GM23338 (cell line): ENCODE measurements at regions not wholly inside any gene's neighbourhood (a gene's known extent, or its start where the extent isn't known, plus 50 kb on each side); places are given as distances from the start of the nearest gene placed in this dataset.
A peak's percentile ranks its signal among the peaks of the same experiment; 100 is the strongest.

Source experiments
- ATAC-seq: fragments of 200-7000 bp; cut with Tn5 transposase; 3 replicates; pipeline ENCODE4 v1.9.1; 2020
- DNase-seq: peaks from one replicate; pipeline ENCODE4 v3.0.0-alpha.2; 2015; ENCODE audit warnings: low spot score
- H2AFZ ChIP-seq: fragments of 200-600 bp; sonication (generic); 2 replicates; pipeline ENCODE4 v1.8.0; 2016; ENCODE audit warnings: antibody characterized with exemption, mild to moderate bottlenecking, moderate library complexity
- H3F3A ChIP-seq: fragments of 200-600 bp; sonication (generic); replicated peaks from 2 replicates; pipeline ENCODE4 v1.8.0; 2017; ENCODE audit warnings: antibody characterized with exemption, mixed run types, low read depth
- H3K27ac ChIP-seq: fragments of 200-600 bp; sonication (generic); 2 replicates; pipeline ENCODE4 v1.6.1; 2016; ENCODE audit warnings: low read depth
- H3K27me3 ChIP-seq: fragments of 200-600 bp; sonication (generic); 2 replicates; pipeline ENCODE4 v1.8.0; 2016; ENCODE audit warnings: mild to moderate bottlenecking, mixed run types, moderate library complexity; ENCODE audit not compliant: insufficient read depth
- H3K36me3 ChIP-seq: fragments of 200-600 bp; sonication (generic); 2 replicates; pipeline ENCODE4 v1.8.0; 2016; ENCODE audit warnings: mild to moderate bottlenecking; ENCODE audit not compliant: insufficient read depth
- H3K4me1 ChIP-seq: fragments of 200-600 bp; sonication (generic); 2 replicates; pipeline ENCODE4 v1.8.0; 2016; ENCODE audit warnings: mild to moderate bottlenecking, moderate library complexity; ENCODE audit not compliant: insufficient read depth
- H3K4me2 ChIP-seq: fragments of 200-600 bp; sonication (generic); 2 replicates; pipeline ENCODE4 v1.7.1; 2017; ENCODE audit warnings: mixed run types
- H3K4me3 ChIP-seq: fragments of 200-600 bp; sonication (generic); 2 replicates; pipeline ENCODE4 v1.6.1; 2016; ENCODE audit warnings: mixed run types
- H3K79me2 ChIP-seq: fragments of 200-600 bp; sonication (generic); replicated peaks from 2 replicates; pipeline ENCODE4 v1.8.0; 2017; ENCODE audit warnings: mild to moderate bottlenecking; ENCODE audit not compliant: insufficient read depth
- H3K9me2 ChIP-seq: fragments of 200-600 bp; sonication (generic); 2 replicates; pipeline ENCODE4 v1.8.0; 2017; ENCODE audit not compliant: insufficient read depth
- H4K20me1 ChIP-seq: fragments of 200-600 bp; sonication (generic); replicated peaks from 2 replicates; pipeline ENCODE4 v1.8.0; 2017; ENCODE audit warnings: mild to moderate bottlenecking; ENCODE audit not compliant: insufficient read depth
- H3K27ac Mint-ChIP-seq: 2 replicates; pipeline ENCODE4 v1.8.0; 2020; ENCODE audit warnings: inconsistent platforms, mild to moderate bottlenecking, moderate library complexity, mixed read lengths
- H3K27me3 Mint-ChIP-seq: 3 replicates; pipeline ENCODE4 v1.8.0; 2022; ENCODE audit warnings: low read depth, mild to moderate bottlenecking, moderate library complexity, mixed read lengths, inconsistent platforms; ENCODE audit not compliant: insufficient read depth, poor library complexity
- H3K36me3 Mint-ChIP-seq: 3 replicates; pipeline ENCODE4 v1.8.0; 2021; ENCODE audit warnings: low read depth, mild to moderate bottlenecking, inconsistent platforms, moderate library complexity, mixed read lengths
- H3K4me1 Mint-ChIP-seq: 3 replicates; pipeline ENCODE4 v1.8.0; 2020; ENCODE audit warnings: mild to moderate bottlenecking, inconsistent platforms, mixed read lengths
- H3K4me3 Mint-ChIP-seq: 3 replicates; pipeline ENCODE4 v1.8.0; 2021; ENCODE audit warnings: moderate library complexity, mild to moderate bottlenecking, inconsistent platforms, mixed read lengths
- H3K9me3 Mint-ChIP-seq: 3 replicates; pipeline ENCODE4 v1.8.0; 2020; ENCODE audit warnings: moderate library complexity, mild to moderate bottlenecking, inconsistent platforms, mixed read lengths
- CREB1 ChIP-seq: fragments of 250-450 bp; sonication (Bioruptor Pico); IDR thresholded peaks from 2 replicates; pipeline ENCODE4 v1.5.0; 2020; ENCODE audit warnings: low read depth, mild to moderate bottlenecking, moderate library complexity
- EZH2 ChIP-seq: fragments of 200-600 bp; sonication (generic); IDR thresholded peaks from one replicate; pipeline ENCODE4 v1.8.0; 2017; ENCODE audit warnings: antibody characterized with exemption, mild to moderate bottlenecking, low read depth; ENCODE audit not compliant: unreplicated experiment
- ZNF462 ChIP-seq: fragments of 250-450 bp; sonication (Bioruptor Pico); IDR thresholded peaks from 2 replicates; pipeline ENCODE4 v1.5.0; 2020; ENCODE audit warnings: mild to moderate bottlenecking, moderate library complexity
- TF ChIP-seq, protein P1 (sequence below), 2 experiments: fragments of 200-600 bp in 1 of 2; sonication (generic) in 1 of 2; conservative IDR thresholded peaks; 2 replicates each; pipeline versions ENCODE4 v1.5.1 to v1.6.1; 2016 to 2017; ENCODE audit warnings: antibody characterized with exemption in 2 of 2, low read depth in 2 of 2, mild to moderate bottlenecking in 2 of 2, moderate library complexity in 1 of 2

- H3K27me3 Mint-ChIP-seq, result peaks cover 3% of the 10 kb centered on the region
- no peak overlapping the region for H3K4me3 Mint-ChIP-seq
- Histone ChIP-seq H3K27me3 (no peaks in the 10 kb centered on the region), H3K36me3 (no peaks in the 10 kb centered on the region), H3F3A (no peaks in the 10 kb centered on the region), H4K20me1 (no peaks in the 10 kb centered on the region), H3K4me3 (no peak overlapping the region), H3K79me2 (no peaks in the 10 kb centered on the region), H3K9me2 (peaks cover 5% of the 10 kb centered on the region), H3K27ac (no peak overlapping the region), H3K4me2 (no peak overlapping the region), H2AFZ (0 out of 2 replicates have a peak overlapping the region, but pooled peaks have one; percentile 38), H3K4me1 (peaks cover 29% of the 10 kb centered on the region)
- H3K27ac Mint-ChIP-seq, result no peak overlapping the region
- ATAC-seq, result no peak
- H3K9me3 Mint-ChIP-seq, result no peaks in the 10 kb centered on the region
- H3K36me3 Mint-ChIP-seq, result no peaks in the 10 kb centered on the region
- DNase-seq, result no peak
- H3K4me1 Mint-ChIP-seq, result peaks cover 22% of the 10 kb centered on the region
- TF ChIP-seq EZH2 (no peak), CREB1 (CRISPR knock-in tag) (no peak), ZNF462 (CRISPR knock-in tag) (no peak)
- TF ChIP-seq, protein P1, sequence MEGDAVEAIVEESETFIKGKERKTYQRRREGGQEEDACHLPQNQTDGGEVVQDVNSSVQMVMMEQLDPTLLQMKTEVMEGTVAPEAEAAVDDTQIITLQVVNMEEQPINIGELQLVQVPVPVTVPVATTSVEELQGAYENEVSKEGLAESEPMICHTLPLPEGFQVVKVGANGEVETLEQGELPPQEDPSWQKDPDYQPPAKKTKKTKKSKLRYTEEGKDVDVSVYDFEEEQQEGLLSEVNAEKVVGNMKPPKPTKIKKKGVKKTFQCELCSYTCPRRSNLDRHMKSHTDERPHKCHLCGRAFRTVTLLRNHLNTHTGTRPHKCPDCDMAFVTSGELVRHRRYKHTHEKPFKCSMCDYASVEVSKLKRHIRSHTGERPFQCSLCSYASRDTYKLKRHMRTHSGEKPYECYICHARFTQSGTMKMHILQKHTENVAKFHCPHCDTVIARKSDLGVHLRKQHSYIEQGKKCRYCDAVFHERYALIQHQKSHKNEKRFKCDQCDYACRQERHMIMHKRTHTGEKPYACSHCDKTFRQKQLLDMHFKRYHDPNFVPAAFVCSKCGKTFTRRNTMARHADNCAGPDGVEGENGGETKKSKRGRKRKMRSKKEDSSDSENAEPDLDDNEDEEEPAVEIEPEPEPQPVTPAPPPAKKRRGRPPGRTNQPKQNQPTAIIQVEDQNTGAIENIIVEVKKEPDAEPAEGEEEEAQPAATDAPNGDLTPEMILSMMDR (conservative IDR thresholded peaks at IDR 0.05; ENCODE audit: low read depth in 2 of 2), result no peak
These were observed 156.5 kb upstream of the LPP start for GRCh38 chr3:187997490-187997889.
